T-cell (primary cell): ENCODE measurements at regions not wholly inside any gene's neighbourhood (a gene's known extent, or its start where the extent isn't known, plus 50 kb on each side); places are given as distances from the start of the nearest gene placed in this dataset.

Experiments used
- ATAC-seq, 4 experiments: fragments of 200-7000 bp in 3 of 4; fragments of 150-1000 bp in 1 of 4; cut with Tn5 transposase; replicated peaks in 1 of 4; 1 replicate in 3 of 4; 2 replicates in 1 of 4; pipeline ENCODE4 v1.10.0; 2021; ENCODE audit warnings: moderate library complexity in 3 of 4, mild to moderate bottlenecking in 2 of 4, moderate number of reproducible peaks in 1 of 4
- CTCF ChIA-PET, 2 donors: fragments of 300-600 bp; sonication (Branson Sonifier 250); formaldehyde crosslinking; loops; one replicate each; lab custom pipeline; 2022; ENCODE audit warnings: antibody characterized with exemption in 2 of 2; lab: Charles Lee
- POLR2A ChIA-PET, 2 donors: fragments of 300-600 bp; sonication (Branson Sonifier 250); formaldehyde crosslinking; loops; one replicate each; lab custom pipeline; 2022; ENCODE audit warnings: antibody characterized with exemption in 2 of 2; lab: Charles Lee
- DNase-seq, 35 experiments: peaks; one replicate each; pipeline versions ENCODE4 v3.0.0 to v3.0.0-alpha.2; 2013 to 2023
- H3K27ac ChIP-seq: one replicate; pipeline ENCODE4 v1.5.1; 2013; ENCODE audit warnings: low read length
- H3K27me3 ChIP-seq, 2 experiments: replicated peaks in 1 of 2; 1 replicate in 1 of 2; 2 replicates in 1 of 2; pipeline versions ENCODE4 v1.6.1 to v1.7.0; 2013; ENCODE audit warnings: low read length in 1 of 2, mixed read lengths in 1 of 2; ENCODE audit not compliant: control insufficient read depth in 2 of 2, insufficient read depth in 2 of 2; ENCODE audit errors: extremely low read depth in 1 of 2
- H3K36me3 ChIP-seq, 2 donors: 1 replicate in 1 of 2; 2 replicates in 1 of 2; pipeline versions ENCODE4 v1.6.1 to v1.7.0; 2013; ENCODE audit warnings: low read length in 1 of 2; ENCODE audit not compliant: control insufficient read depth in 2 of 2, insufficient read depth in 1 of 2; ENCODE audit errors: extremely low read depth in 1 of 2
- H3K4me1 ChIP-seq, 2 experiments: 1 replicate in 1 of 2; 2 replicates in 1 of 2; pipeline versions ENCODE4 v1.6.1 to v1.7.0; 2013; ENCODE audit warnings: low read length in 2 of 2, mixed read lengths in 1 of 2; ENCODE audit not compliant: insufficient read depth in 2 of 2, control insufficient read depth in 1 of 2; ENCODE audit errors: extremely low read depth in 1 of 2
- H3K4me3 ChIP-seq, 2 donors: 1 replicate in 1 of 2; 2 replicates in 1 of 2; pipeline versions ENCODE4 v1.5.1 to v1.7.0; 2013; ENCODE audit warnings: mild to moderate bottlenecking in 2 of 2, low read length in 1 of 2, moderate library complexity in 1 of 2; ENCODE audit not compliant: control insufficient read depth in 1 of 2; ENCODE audit errors: extremely low read depth in 1 of 2
- H3K9me3 ChIP-seq: 2 replicates; pipeline ENCODE4 v1.7.0; 2013
- H3K27ac Mint-ChIP-seq, 2 donors: one replicate each; pipeline ENCODE4 v1.8.0; 2020 to 2021; ENCODE audit warnings: mild to moderate bottlenecking in 2 of 2, mixed read lengths in 2 of 2
- H3K27me3 Mint-ChIP-seq, 2 donors: one replicate each; pipeline ENCODE4 v1.8.0; 2021 to 2022; ENCODE audit warnings: mixed read lengths in 2 of 2
- H3K36me3 Mint-ChIP-seq: one replicate; pipeline ENCODE4 v1.8.0; 2021; ENCODE audit warnings: mixed read lengths
- H3K4me1 Mint-ChIP-seq, 3 donors: one replicate each; pipeline ENCODE4 v1.8.0; 2020 to 2022; ENCODE audit warnings: mixed read lengths in 3 of 3, mild to moderate bottlenecking in 1 of 3
- H3K4me3 Mint-ChIP-seq, 3 donors: one replicate each; pipeline ENCODE4 v1.8.0; 2020 to 2022; ENCODE audit warnings: mild to moderate bottlenecking in 3 of 3, mixed read lengths in 3 of 3, moderate library complexity in 3 of 3
- H3K9me3 Mint-ChIP-seq, 3 donors: one replicate each; pipeline ENCODE4 v1.8.0; 2020 to 2022; ENCODE audit warnings: mixed read lengths in 3 of 3
- WGBS: methylation state at CpG from one replicate; pipeline ENCODE4 v1.1.5; 2013; ENCODE audit warnings: missing lambda C conversion rate; ENCODE audit not compliant: insufficient coverage; 5-methylcytosine and 5-hydroxymethylcytosine counted together

- H3K27me3 ChIP-seq = peaks cover 0 to 15% of the 10 kb centered on the region in 2 experiments
- H3K27ac ChIP-seq = no peak overlapping the region
- 94% methylated on average over 14 of the region's 19 CpGs for WGBS
- H3K4me3 ChIP-seq = no peak overlapping the region
- ChIA-PET CTCF (no interaction called here), POLR2A (interaction anchor here in 1 of 2 donors (0.5 kb wide), 1 partner anchor 367 kb away, joined by 4 read pairs; no protein-coding TSS in a partner anchor)
- Mint-ChIP-seq H3K4me3 (no peak overlapping the region), H3K27ac (peak overlapping the region in 1 of 2 donors; percentile 23), H3K9me3 (no peaks in the 10 kb centered on the region), H3K36me3 (no peaks in the 10 kb centered on the region), H3K27me3 (peaks cover 0 to 3% of the 10 kb centered on the region in 2 donors), H3K4me1 (peaks cover 16 to 38% (median 25%) of the 10 kb centered on the region in 3 donors)
- ATAC-seq (no peak), DNase-seq (no peak)
- H3K36me3 ChIP-seq = no peaks in the 10 kb centered on the region
- H3K9me3 ChIP-seq = no peaks in the 10 kb centered on the region
- no peaks in the 10 kb centered on the region for H3K4me1 ChIP-seq
Observed at GRCh38 chr4:3362431-3363287, 69.8 kb downstream of the RGS12 start.

GRCh38 chr4:3363411-3364141, 70.8 kb downstream of the RGS12 start:
- Mint-ChIP-seq H3K4me3 (no peak overlapping the region), H3K4me1 (peaks cover 14 to 37% (median 27%) of the 10 kb centered on the region in 3 donors), H3K36me3 (no peaks in the 10 kb centered on the region), H3K27ac (peak overlapping the region in 1 of 2 donors; percentile 23), H3K9me3 (no peaks in the 10 kb centered on the region), H3K27me3 (peaks cover 0 to 3% of the 10 kb centered on the region in 2 donors)
- no peak for ATAC-seq
- WGBS = 60% methylated on average over 21 of the region's 30 CpGs
- ChIA-PET POLR2A (no interaction called here), CTCF (interaction anchor here in 1 of 2 donors (0.5 kb wide), 1 partner anchor 371 kb away, joined by 3 read pairs; no protein-coding TSS in a partner anchor)
- Histone ChIP-seq H3K27ac (no peak overlapping the region), H3K9me3 (no peaks in the 10 kb centered on the region), H3K36me3 (no peaks in the 10 kb centered on the region), H3K4me3 (no peak overlapping the region), H3K4me1 (peaks cover under 1 to 3% of the 10 kb centered on the region in 2 experiments), H3K27me3 (peaks cover 0 to 22% of the 10 kb centered on the region in 2 experiments)
- DNase-seq = no peak

GRCh38 chr4:3364199-3364598, 71.4 kb downstream of the RGS12 start:
- Mint-ChIP-seq H3K9me3 (no peaks in the 10 kb centered on the region), H3K27ac (no peak overlapping the region), H3K27me3 (peaks cover 0 to 3% of the 10 kb centered on the region in 2 donors), H3K4me3 (no peak overlapping the region), H3K4me1 (peaks cover 18 to 41% (median 32%) of the 10 kb centered on the region in 3 donors), H3K36me3 (no peaks in the 10 kb centered on the region)
- Histone ChIP-seq H3K4me1 (peaks cover 5 to 10% of the 10 kb centered on the region in 2 experiments), H3K27me3 (peaks cover 0 to 28% of the 10 kb centered on the region in 2 experiments), H3K36me3 (no peaks in the 10 kb centered on the region), H3K27ac (no peak overlapping the region), H3K9me3 (no peaks in the 10 kb centered on the region), H3K4me3 (no peak overlapping the region)
- WGBS = 85% methylated on average over 17 of the region's 17 CpGs
- DNase-seq (no peak), ATAC-seq (no peak)
- ChIA-PET CTCF (no interaction called here), POLR2A (no interaction called here)

- H3K27me3 ChIP-seq = peaks cover 0 to 31% of the 10 kb centered on the region in 2 experiments
- POLR2A ChIA-PET = no interaction called here
- Mint-ChIP-seq H3K9me3 (no peaks in the 10 kb centered on the region), H3K36me3 (no peaks in the 10 kb centered on the region), H3K4me3 (no peak overlapping the region), H3K27ac (no peak overlapping the region), H3K4me1 (peaks cover 22 to 46% (median 33%) of the 10 kb centered on the region in 3 donors), H3K27me3 (peaks cover 3% of the 10 kb centered on the region in 2 donors)
- CTCF ChIA-PET = no interaction called here
- no peak overlapping the region for H3K4me3 ChIP-seq
- H3K27ac ChIP-seq = no peak overlapping the region
- ATAC-seq = no peak
- H3K36me3 ChIP-seq = no peaks in the 10 kb centered on the region
- peaks cover 11 to 15% of the 10 kb centered on the region in 2 experiments for H3K4me1 ChIP-seq
- no peak for DNase-seq
- H3K9me3 ChIP-seq = no peaks in the 10 kb centered on the region
- WGBS = 79% methylated on average over 16 of the region's 18 CpGs
Observed at GRCh38 chr4:3364634-3365314, 72.0 kb downstream of the RGS12 start.

GRCh38 chr4:3365326-3365725, 72.5 kb downstream of the RGS12 start:
- peaks cover 0 to 35% of the 10 kb centered on the region in 2 experiments for H3K27me3 ChIP-seq
- H3K4me3 Mint-ChIP-seq = no peak overlapping the region
- no peak for ATAC-seq
- no peak for DNase-seq
- POLR2A ChIA-PET = interaction anchor here in 1 of 2 donors (0.6 kb wide), 1 partner anchor 276 kb away, joined by 3 read pairs; no protein-coding TSS in a partner anchor
- no peak overlapping the region for H3K27ac ChIP-seq
- no peak overlapping the region for H3K4me3 ChIP-seq
- H3K36me3 ChIP-seq = no peaks in the 10 kb centered on the region
- H3K27ac Mint-ChIP-seq = no peak overlapping the region
- H3K27me3 Mint-ChIP-seq = peaks cover 3 to 8% of the 10 kb centered on the region in 2 donors
- H3K9me3 Mint-ChIP-seq = no peaks in the 10 kb centered on the region
- CTCF ChIA-PET = no interaction called here
- peaks cover 13 to 21% of the 10 kb centered on the region in 2 experiments for H3K4me1 ChIP-seq
- H3K9me3 ChIP-seq = no peaks in the 10 kb centered on the region
- H3K36me3 Mint-ChIP-seq = no peaks in the 10 kb centered on the region
- WGBS = 83% methylated on average over 5 of the region's 11 CpGs
- peaks cover 25 to 52% (median 33%) of the 10 kb centered on the region in 3 donors for H3K4me1 Mint-ChIP-seq
